NOMO-1 treated with DMSO at 0.1 percent for 48 hours (cell line): ENCODE measurements at regions not wholly inside any gene's neighbourhood (a gene's known extent, or its start where the extent isn't known, plus 50 kb on each side); places are given as distances from the start of the nearest gene placed in this dataset.

Source experiments
- DNase-seq: peaks from one replicate; lab custom pipeline; 2025; ENCODE audit not compliant: unreplicated experiment; lab: John Stamatoyannopoulos, UW

GRCh38 chr2:78263571-78263970 lies 741.4 kb upstream of the LRRTM4 start:
- DNase-seq, result no peak

- no peak for DNase-seq
These were observed 742.0 kb upstream of the LRRTM4 start for GRCh38 chr2:78264130-78264529.

GRCh38 chr2:78281164-78281563 lies 744.3 kb upstream of the REG3G start:
- no peak for DNase-seq

GRCh38 chr2:78290581-78291214 lies 734.8 kb upstream of the REG3G start:
- no peak for DNase-seq

GRCh38 chr2:78293768-78294167 lies 731.7 kb upstream of the REG3G start:
- DNase-seq, result peak; percentile 83

GRCh38 chr2:78301166-78301789 lies 724.2 kb upstream of the REG3G start:
- no peak for DNase-seq

GRCh38 chr2:78304678-78305077 lies 720.8 kb upstream of the REG3G start:
- no peak for DNase-seq

- DNase-seq, result no peak
These were observed 716.0 kb upstream of the REG3G start for GRCh38 chr2:78309460-78309859.

- no peak for DNase-seq
These were observed 710.1 kb upstream of the REG3G start for GRCh38 chr2:78315368-78315767.

- no peak for DNase-seq
These were observed 707.2 kb upstream of the REG3G start for GRCh38 chr2:78318275-78318674.

- no peak for DNase-seq
These were observed 695.3 kb upstream of the REG3G start for GRCh38 chr2:78330193-78330592.

- DNase-seq, result peak; percentile 33
These were observed 674.3 kb upstream of the REG3G start for GRCh38 chr2:78351208-78351607.

GRCh38 chr2:78353168-78353567 lies 672.3 kb upstream of the REG3G start:
- DNase-seq, result peak; percentile 50

GRCh38 chr2:78355967-78356366 lies 669.5 kb upstream of the REG3G start:
- no peak for DNase-seq

- no peak for DNase-seq
These were observed 641.9 kb upstream of the REG3G start for GRCh38 chr2:78383576-78383975.

GRCh38 chr2:78397198-78397597 lies 628.3 kb upstream of the REG3G start:
- DNase-seq, result no peak

- no peak for DNase-seq
These were observed 617.3 kb upstream of the REG3G start for GRCh38 chr2:78407960-78408794.

- no peak for DNase-seq
These were observed 616.7 kb upstream of the REG3G start for GRCh38 chr2:78408795-78409118.

- no peak for DNase-seq
These were observed 614.2 kb upstream of the REG3G start for GRCh38 chr2:78411303-78411702.

GRCh38 chr2:78416625-78417300 lies 608.7 kb upstream of the REG3G start:
- DNase-seq, result no peak

GRCh38 chr2:78417355-78417754 lies 608.1 kb upstream of the REG3G start:
- no peak for DNase-seq

- DNase-seq, result no peak
These were observed 607.5 kb upstream of the REG3G start for GRCh38 chr2:78418021-78418420.
